SK-N-SH treated with all-trans-retinoic acid at 6 μM for 48 hours (cell line): ENCODE measurements at regions not wholly inside any gene's neighbourhood (a gene's known extent, or its start where the extent isn't known, plus 50 kb on each side); places are given as distances from the start of the nearest gene placed in this dataset.

Experiments
- ATAC-seq: fragments of 200-7000 bp; cut with Tn5 transposase; 3 replicates; pipeline ENCODE4 v1.9.1; 2020; ENCODE audit warnings: mild to moderate bottlenecking, moderate library complexity
- BACH2 ChIP-seq: fragments of 250-450 bp; sonication (Bioruptor Pico); IDR thresholded peaks from 2 replicates; pipeline ENCODE4 v1.9.0; 2021; ENCODE audit warnings: mild to moderate bottlenecking, borderline replicate concordance
- CREB5 ChIP-seq: fragments of 250-450 bp; sonication (Bioruptor Pico); IDR thresholded peaks from 2 replicates; pipeline ENCODE4 v1.5.1; 2020; ENCODE audit warnings: low read depth, mild to moderate bottlenecking, moderate library complexity
- CSDC2 ChIP-seq: fragments of 250-450 bp; sonication (Bioruptor Pico); IDR thresholded peaks from 2 replicates; pipeline ENCODE4 v1.5.0; 2020; ENCODE audit warnings: mild to moderate bottlenecking, moderate library complexity
- ESRRG ChIP-seq: fragments of 250-450 bp; sonication (Bioruptor Pico); IDR thresholded peaks from 2 replicates; pipeline ENCODE4 v1.6.1; 2021; ENCODE audit warnings: mild to moderate bottlenecking
- GLIS3 ChIP-seq: fragments of 250-450 bp; sonication (Bioruptor Pico); IDR thresholded peaks from 2 replicates; pipeline ENCODE4 v1.5.0; 2020; ENCODE audit warnings: mild to moderate bottlenecking, moderate library complexity
- ISL1 ChIP-seq: fragments of 250-450 bp; sonication (Bioruptor Pico); IDR thresholded peaks from 2 replicates; pipeline ENCODE4 v2.1.2; 2022; ENCODE audit warnings: mild to moderate bottlenecking, moderate library complexity
- OSR1 ChIP-seq: fragments of 250-450 bp; sonication (Bioruptor Pico); IDR thresholded peaks from 2 replicates; pipeline ENCODE4 v1.8.0; 2022; ENCODE audit warnings: moderate library complexity, mild to moderate bottlenecking, inconsistent platforms
- PATZ1 ChIP-seq: fragments of 250-450 bp; sonication (Bioruptor Pico); IDR thresholded peaks from 2 replicates; pipeline ENCODE4 v1.8.0; 2020; ENCODE audit warnings: mild to moderate bottlenecking, moderate library complexity, borderline replicate concordance
- POU6F1 ChIP-seq: fragments of 250-450 bp; sonication (Bioruptor Pico); IDR thresholded peaks from 2 replicates; pipeline ENCODE4 v1.8.0; 2021; ENCODE audit warnings: low read depth, mild to moderate bottlenecking, moderate library complexity, borderline replicate concordance
- PPARA ChIP-seq: fragments of 250-450 bp; sonication (Bioruptor Pico); IDR thresholded peaks from 2 replicates; pipeline ENCODE4 v1.5.0; 2020; ENCODE audit warnings: mild to moderate bottlenecking, borderline replicate concordance
- RARB ChIP-seq: fragments of 250-450 bp; sonication (Bioruptor Pico); IDR thresholded peaks from 2 replicates; pipeline ENCODE4 v1.8.0; 2021; ENCODE audit warnings: mild to moderate bottlenecking, moderate library complexity
- SNAI2 ChIP-seq: fragments of 250-450 bp; sonication (Bioruptor Pico); IDR thresholded peaks from 2 replicates; pipeline ENCODE4 v1.5.0; 2020; ENCODE audit warnings: mild to moderate bottlenecking, moderate library complexity
- TCF4 ChIP-seq: fragments of 250-450 bp; sonication (Bioruptor Pico); IDR thresholded peaks from 2 replicates; pipeline ENCODE4 v1.8.0; 2021; ENCODE audit warnings: mild to moderate bottlenecking, moderate library complexity, borderline replicate concordance
- TOX ChIP-seq: fragments of 250-450 bp; sonication (Bioruptor Pico); IDR thresholded peaks from 2 replicates; pipeline ENCODE4 v1.8.0; 2021; ENCODE audit warnings: mild to moderate bottlenecking, moderate library complexity, borderline replicate concordance
- TSHZ2 ChIP-seq: fragments of 250-450 bp; sonication (Bioruptor Pico); IDR thresholded peaks from 2 replicates; pipeline ENCODE4 v1.5.0; 2020; ENCODE audit warnings: mild to moderate bottlenecking, moderate library complexity
- ZC3H10 ChIP-seq: fragments of 250-450 bp; sonication (Bioruptor Pico); IDR thresholded peaks from 2 replicates; pipeline ENCODE4 v1.5.1; 2021; ENCODE audit warnings: mild to moderate bottlenecking, moderate library complexity
- ZFP3 ChIP-seq: fragments of 250-450 bp; sonication (Bioruptor Pico); IDR thresholded peaks from 2 replicates; pipeline ENCODE4 v1.5.0; 2020; ENCODE audit warnings: mild to moderate bottlenecking, moderate library complexity
- ZFP30 ChIP-seq: fragments of 450-650 bp; formaldehyde crosslinking; IDR thresholded peaks from 2 replicates; pipeline ENCODE4 v1.5.0; 2022; ENCODE audit warnings: mild to moderate bottlenecking, moderate library complexity
- ZNF565 ChIP-seq: fragments of 450-650 bp; formaldehyde crosslinking; conservative IDR thresholded peaks from 2 replicates; pipeline ENCODE4 v1.5.0; 2020; ENCODE audit warnings: low read depth, mild to moderate bottlenecking, moderate library complexity
- ZNF70 ChIP-seq: fragments of 450-650 bp; formaldehyde crosslinking; IDR thresholded peaks from 2 replicates; pipeline ENCODE4 v1.5.0; 2020; ENCODE audit warnings: mild to moderate bottlenecking, moderate library complexity
- ZNF8 ChIP-seq: fragments of 450-650 bp; formaldehyde crosslinking; IDR thresholded peaks from 2 replicates; pipeline ENCODE4 v1.5.0; 2020; ENCODE audit warnings: mild to moderate bottlenecking, moderate library complexity

- no peak for ATAC-seq
- TF ChIP-seq POU6F1 = no peak
- TF ChIP-seq ZC3H10 (CRISPR knock-in tag) = no peak
- TF ChIP-seq CREB5 (CRISPR knock-in tag) = no peak
- TF ChIP-seq SNAI2 = no peak
- no peak for TF ChIP-seq PPARA
- no peak for TF ChIP-seq PATZ1
- TF ChIP-seq TCF4 (CRISPR knock-in tag) = no peak
- no peak for TF ChIP-seq ZFP3 (CRISPR knock-in tag)
- TF ChIP-seq ZNF70 = no peak
- no peak for TF ChIP-seq TOX
- no peak for TF ChIP-seq GLIS3 (CRISPR knock-in tag)
- no peak for TF ChIP-seq ZFP30 (CRISPR knock-in tag)
- TF ChIP-seq CSDC2 (CRISPR knock-in tag) = no peak
- no peak for TF ChIP-seq RARB (CRISPR knock-in tag)
- TF ChIP-seq ZNF8 (CRISPR knock-in tag) = no peak
These were observed 210.7 kb downstream of the PPP1R2C start for GRCh38 chrX:42567268-42567667.

GRCh38 chrX:42565739-42566138 lies 212.2 kb downstream of the PPP1R2C start:
- TF ChIP-seq ESRRG (CRISPR knock-in tag) (no peak), PATZ1 (no peak), ZC3H10 (CRISPR knock-in tag) (no peak), POU6F1 (no peak), OSR1 (CRISPR knock-in tag) (no peak), RARB (CRISPR knock-in tag) (no peak), GLIS3 (CRISPR knock-in tag) (no peak), PPARA (no peak), ZNF565 (no peak), TOX (no peak), TCF4 (CRISPR knock-in tag) (no peak), CREB5 (CRISPR knock-in tag) (no peak), BACH2 (CRISPR knock-in tag) (no peak), ZFP3 (CRISPR knock-in tag) (no peak), CSDC2 (CRISPR knock-in tag) (no peak), SNAI2 (no peak), ZNF8 (CRISPR knock-in tag) (no peak), TSHZ2 (CRISPR knock-in tag) (no peak), ISL1 (CRISPR knock-in tag) (no peak)
- TF ChIP-seq, all 23 proteins: peak for 0
- ATAC-seq = no peak
